ENCODE measurements at regions not wholly inside any gene's neighbourhood (a gene's known extent, or its start where the extent isn't known, plus 50 kb on each side); places are given as distances from the start of the nearest gene placed in this dataset.

GRCh38 chr14:36405589-36406274 lies 85.3 kb upstream of the MBIP start:
- Mint-ChIP-seq H3K36me3 (ENCODE audit: insufficient read depth, unreplicated experiment) (no peaks in the 10 kb centered on the region), H3K27me3 (ENCODE audit: insufficient read depth, unreplicated experiment) (peaks cover 2% of the 10 kb centered on the region), H3K9me3 (ENCODE audit: unreplicated experiment) (no peaks in the 10 kb centered on the region), H3K4me3 (ENCODE audit: unreplicated experiment) (no peak overlapping the region), H3K4me1 (ENCODE audit: low read depth, unreplicated experiment) (no peaks in the 10 kb centered on the region), H3K27ac (ENCODE audit: unreplicated experiment) (no peak overlapping the region)
- ChIA-PET POLR2A (no interaction called here), CTCF (no interaction called here)
- Histone ChIP-seq H3K9me3 (no peaks in the 10 kb centered on the region), H3K4me3 (ENCODE audit: low read depth, low read length) (no peak overlapping the region), H3K36me3 (ENCODE audit: control insufficient read depth, insufficient read depth, low read length) (no peaks in the 10 kb centered on the region), H3K27me3 (replicated peaks; ENCODE audit: control insufficient read depth, insufficient read depth, low read length) (no peaks in the 10 kb centered on the region; the same call in 1 of the 2 replicates), H3K4me1 (no peaks in the 10 kb centered on the region)
- no peak for DNase-seq
- BruUV-seq (replicated peaks): no TSS peak
- TF ChIP-seq CTCF (IDR thresholded peaks at IDR 0.05; ENCODE audit: insufficient read depth in 1 of 2, low read depth in 1 of 2, low read length in 1 of 2, severe bottlenecking in 1 of 2, unreplicated experiment in 1 of 2): no peak
- intact Hi-C loops (cut with micrococcal nuclease; ENCODE audit: unreplicated experiment): no loop called here

- H3K9me3 ChIP-seq: no peaks in the 10 kb centered on the region
- H3K4me1 ChIP-seq: peaks cover 13% of the 10 kb centered on the region
- TF ChIP-seq CTCF (IDR thresholded peaks at IDR 0.05; ENCODE audit: insufficient read depth in 1 of 2, low read depth in 1 of 2, low read length in 1 of 2, severe bottlenecking in 1 of 2, unreplicated experiment in 1 of 2): no peak
- H3K27ac Mint-ChIP-seq (ENCODE audit: unreplicated experiment): no peak overlapping the region
- no peak for DNase-seq
- POLR2A ChIA-PET: no interaction called here
- H3K4me1 Mint-ChIP-seq (ENCODE audit: low read depth, unreplicated experiment): peaks cover 17% of the 10 kb centered on the region
- CTCF ChIA-PET: no interaction called here
- intact Hi-C loops (cut with micrococcal nuclease; ENCODE audit: unreplicated experiment): no loop called here
- H3K36me3 ChIP-seq (ENCODE audit: control insufficient read depth, insufficient read depth, low read length): no peaks in the 10 kb centered on the region
- BruUV-seq (replicated peaks): no TSS peak
- H3K4me3 Mint-ChIP-seq (ENCODE audit: unreplicated experiment): no peak overlapping the region
- no peak overlapping the region for H3K4me3 ChIP-seq (ENCODE audit: low read depth, low read length)
- H3K36me3 Mint-ChIP-seq (ENCODE audit: insufficient read depth, unreplicated experiment): no peaks in the 10 kb centered on the region
- no peaks in the 10 kb centered on the region for H3K27me3 Mint-ChIP-seq (ENCODE audit: insufficient read depth, unreplicated experiment)
- H3K9me3 Mint-ChIP-seq (ENCODE audit: unreplicated experiment): no peaks in the 10 kb centered on the region
- H3K27me3 ChIP-seq (replicated peaks; ENCODE audit: control insufficient read depth, insufficient read depth, low read length): no peaks in the 10 kb centered on the region; the same call in 1 of the 2 replicates
These were observed 82.4 kb upstream of the MBIP start for GRCh38 chr14:36402867-36403266.

- DNase-seq: peak in 1 of 2 experiments; percentile 11
- Histone ChIP-seq H3K9me3 (no peaks in the 10 kb centered on the region), H3K36me3 (ENCODE audit: control insufficient read depth, insufficient read depth, low read length) (no peaks in the 10 kb centered on the region), H3K4me3 (ENCODE audit: low read depth, low read length) (no peak overlapping the region), H3K4me1 (peaks cover 13% of the 10 kb centered on the region), H3K27me3 (replicated peaks; ENCODE audit: control insufficient read depth, insufficient read depth, low read length) (no peaks in the 10 kb centered on the region)
- CTCF ChIA-PET: interaction anchor here (0.6 kb wide), 1 partner anchor 32 kb away, joined by 3 read pairs; no protein-coding TSS in a partner anchor
- TF ChIP-seq CTCF (IDR thresholded peaks at IDR 0.05; ENCODE audit: insufficient read depth in 1 of 2, low read depth in 1 of 2, low read length in 1 of 2, severe bottlenecking in 1 of 2, unreplicated experiment in 1 of 2): no peak
- no TSS peak for BruUV-seq (replicated peaks)
- POLR2A ChIA-PET: no interaction called here
- H3K4me3 Mint-ChIP-seq (ENCODE audit: unreplicated experiment): peak overlapping the region; percentile 34
- H3K27ac Mint-ChIP-seq (ENCODE audit: unreplicated experiment): no peak overlapping the region
- no peaks in the 10 kb centered on the region for H3K36me3 Mint-ChIP-seq (ENCODE audit: insufficient read depth, unreplicated experiment)
- no peaks in the 10 kb centered on the region for H3K9me3 Mint-ChIP-seq (ENCODE audit: unreplicated experiment)
- intact Hi-C loops (cut with micrococcal nuclease; ENCODE audit: unreplicated experiment): no loop called here
- H3K27me3 Mint-ChIP-seq (ENCODE audit: insufficient read depth, unreplicated experiment): no peaks in the 10 kb centered on the region
- H3K4me1 Mint-ChIP-seq (ENCODE audit: low read depth, unreplicated experiment): peaks cover 18% of the 10 kb centered on the region
These were observed 78.2 kb upstream of the MBIP start for GRCh38 chr14:36398463-36399291.

Measured in Caco-2 (cell line).